Prostate gland (tissue), 2 donors: ENCODE measurements at regions not wholly inside any gene's neighbourhood (a gene's known extent, or its start where the extent isn't known, plus 50 kb on each side); places are given as distances from the start of the nearest gene placed in this dataset.

Experiments used
- POLR2A ChIP-seq: fragments of 450-650 bp; IDR thresholded peaks from one replicate; pipeline ENCODE4 v1.6.1; 2016; ENCODE audit warnings: antibody characterized with exemption, mild to moderate bottlenecking
- TF ChIP-seq, protein P1 (sequence below), 4 experiments: fragments of 200-600 bp in 2 of 4; fragments of 450-650 bp in 2 of 4; sonication (generic) in 2 of 4; IDR thresholded peaks; 1 replicate in 3 of 4; 2 replicates in 1 of 4; pipeline ENCODE4 v1.5.1; 2016 to 2019; ENCODE audit warnings: antibody characterized with exemption in 4 of 4, mild to moderate bottlenecking in 2 of 4, moderate library complexity in 2 of 4

DNA sequence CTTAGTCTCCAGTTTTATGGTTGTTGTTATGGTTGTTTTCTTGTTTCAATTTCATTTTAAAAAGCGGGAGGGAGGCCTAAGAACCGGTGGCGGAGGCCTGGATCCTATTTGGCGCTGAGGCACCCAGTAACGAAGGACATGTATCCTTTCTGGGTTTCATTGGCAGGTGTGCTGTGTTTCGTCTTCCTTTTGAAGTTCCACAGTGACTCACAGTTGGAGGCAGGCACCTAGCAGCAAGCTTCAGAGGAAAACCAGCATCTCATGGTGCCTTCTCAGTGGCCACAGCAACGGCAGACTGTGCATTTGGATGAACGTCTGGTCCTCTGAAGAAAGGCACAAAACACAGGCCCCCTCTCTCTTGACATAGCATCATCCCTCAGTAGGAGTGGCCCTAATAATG lies 697.2 kb downstream of the EFNB2 start:
- TF ChIP-seq POLR2A: no peak
- TF ChIP-seq, protein P1, sequence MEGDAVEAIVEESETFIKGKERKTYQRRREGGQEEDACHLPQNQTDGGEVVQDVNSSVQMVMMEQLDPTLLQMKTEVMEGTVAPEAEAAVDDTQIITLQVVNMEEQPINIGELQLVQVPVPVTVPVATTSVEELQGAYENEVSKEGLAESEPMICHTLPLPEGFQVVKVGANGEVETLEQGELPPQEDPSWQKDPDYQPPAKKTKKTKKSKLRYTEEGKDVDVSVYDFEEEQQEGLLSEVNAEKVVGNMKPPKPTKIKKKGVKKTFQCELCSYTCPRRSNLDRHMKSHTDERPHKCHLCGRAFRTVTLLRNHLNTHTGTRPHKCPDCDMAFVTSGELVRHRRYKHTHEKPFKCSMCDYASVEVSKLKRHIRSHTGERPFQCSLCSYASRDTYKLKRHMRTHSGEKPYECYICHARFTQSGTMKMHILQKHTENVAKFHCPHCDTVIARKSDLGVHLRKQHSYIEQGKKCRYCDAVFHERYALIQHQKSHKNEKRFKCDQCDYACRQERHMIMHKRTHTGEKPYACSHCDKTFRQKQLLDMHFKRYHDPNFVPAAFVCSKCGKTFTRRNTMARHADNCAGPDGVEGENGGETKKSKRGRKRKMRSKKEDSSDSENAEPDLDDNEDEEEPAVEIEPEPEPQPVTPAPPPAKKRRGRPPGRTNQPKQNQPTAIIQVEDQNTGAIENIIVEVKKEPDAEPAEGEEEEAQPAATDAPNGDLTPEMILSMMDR (IDR thresholded peaks at IDR 0.05): no peak
